ENCODE measurements at regions not wholly inside any gene's neighbourhood (a gene's known extent, or its start where the extent isn't known, plus 50 kb on each side); places are given as distances from the start of the nearest gene placed in this dataset.

- TF ChIP-seq ZXDC (CRISPR knock-in tag; IDR thresholded peaks at IDR 0.05) (no peak), HMGXB4 (CRISPR knock-in tag; IDR thresholded peaks at IDR 0.05; ENCODE audit: borderline replicate concordance in 1 of 2, low read depth in 1 of 2) (no peak), GLI4 (CRISPR knock-in tag; IDR thresholded peaks at IDR 0.05; ENCODE audit: borderline replicate concordance) (no peak)
These were observed 162.0 kb downstream of the SLC4A3 start (continued) for GRCh38 chr2:219789476-219789875.

- Histone ChIP-seq H3K4me3 (replicated peaks in 1 of 3; ENCODE audit: insufficient read depth in 1 of 3, low read depth in 2 of 3, low read length in 3 of 3) (no peak overlapping the region), H3K79me2 (ENCODE audit: insufficient read depth, low read length) (no peaks in the 10 kb centered on the region), H4K20me1 (ENCODE audit: insufficient read depth, low read length) (no peaks in the 10 kb centered on the region), H3K9me3 (ENCODE audit: low read length) (no peaks in the 10 kb centered on the region), H3K4me2 (ENCODE audit: low read depth, low read length) (no peak overlapping the region), H3K27me3 (ENCODE audit: control insufficient read depth in 1 of 2, insufficient read depth in 2 of 2, low read length in 2 of 2) (no peaks in the 10 kb centered on the region; a peak in 2 of 5 replicates), H3K27ac (ENCODE audit: extremely low read length, insufficient read depth, low read length) (no peak overlapping the region), H3K9ac (ENCODE audit: insufficient read depth, low read depth, low read length) (no peak overlapping the region), H3K36me3 (replicated peaks in 1 of 2; ENCODE audit: control insufficient read depth in 1 of 2, insufficient read depth in 2 of 2, low read length in 2 of 2) (no peaks in the 10 kb centered on the region), H2AFZ (ENCODE audit: low read length) (no peak overlapping the region), H3K4me1 (ENCODE audit: insufficient read depth, low read length) (no peaks in the 10 kb centered on the region)
- WGBS (ENCODE audit: low lambda C conversion rate) = 22% methylated on average over 4 of the region's 4 CpGs
- no peak for ATAC-seq
- ChIA-PET CTCF (ENCODE audit: low intra/inter-chr PET ratio, low total read pairs) (no interaction called here), POLR2A (no interaction called here)
- in situ Hi-C loops (cut with HindIII; ENCODE audit: extremely low pct_ligation_motif_present, low pct_unique_long_range_greater_than_20kb) = no loop called here
- DNase-seq (ENCODE audit: low spot score) = no peak
- intact Hi-C loops (cut with micrococcal nuclease; ENCODE audit: unreplicated experiment) = no loop called here
- BruUV-seq (replicated peaks) = no TSS peak
- FAIRE-seq = no peak
- no peak for TF ChIP-seq ZC3H13 (CRISPR knock-in tag; IDR thresholded peaks at IDR 0.05)
- no peak for TF ChIP-seq ZBTB37 (CRISPR knock-in tag; IDR thresholded peaks at IDR 0.05)
- no peak for TF ChIP-seq ZNF547 (CRISPR knock-in tag; IDR thresholded peaks at IDR 0.05)
- no peak for TF ChIP-seq MTA1 (CRISPR knock-in tag; IDR thresholded peaks at IDR 0.05; ENCODE audit: borderline replicate concordance)
- TF ChIP-seq PRDM4 (CRISPR knock-in tag; IDR thresholded peaks at IDR 0.05; ENCODE audit: borderline replicate concordance) = no peak
- no peak for TF ChIP-seq SP5 (CRISPR knock-in tag; IDR thresholded peaks at IDR 0.05; ENCODE audit: borderline replicate concordance, low read depth)
- no peak for TF ChIP-seq ZNF770 (CRISPR knock-in tag; IDR thresholded peaks at IDR 0.05)
These were observed 165.0 kb downstream of the SLC4A3 start for GRCh38 chr2:219792446-219792845.
